GM12892 (cell line): ENCODE measurements at regions not wholly inside any gene's neighbourhood (a gene's known extent, or its start where the extent isn't known, plus 50 kb on each side); places are given as distances from the start of the nearest gene placed in this dataset.

Experiments used
- DNase-seq: peaks from one replicate; pipeline ENCODE4 v3.0.0; 2011; ENCODE audit not compliant: insufficient read length
- FAIRE-seq: peaks from 2 replicates; lab custom pipeline; 2011; peaks lifted over from hg19 to GRCh38; lab: Jason Lieb, UNC
- POLR2A ChIP-seq: IDR thresholded peaks from 2 replicates; pipeline ENCODE4 v1.6.1; 2011; ENCODE audit warnings: low read depth, low read length, control low read depth
- POLR2AphosphoS5 ChIP-seq: IDR thresholded peaks from 2 replicates; pipeline ENCODE4 v1.6.1; 2011; ENCODE audit warnings: low read depth, low read length, control low read depth
- TAF1 ChIP-seq: IDR thresholded peaks from 2 replicates; pipeline ENCODE4 v1.6.1; 2011; ENCODE audit warnings: low read depth, mild to moderate bottlenecking, control low read depth, low read length, borderline replicate concordance

- no peak for FAIRE-seq
- TF ChIP-seq TAF1 = no peak
- no peak for TF ChIP-seq POLR2A
- no peak for TF ChIP-seq POLR2AphosphoS5
- no peak for DNase-seq
Observed at GRCh38 chr21:27759091-27759659, 792.3 kb upstream of the ADAMTS5 start.

DNA sequence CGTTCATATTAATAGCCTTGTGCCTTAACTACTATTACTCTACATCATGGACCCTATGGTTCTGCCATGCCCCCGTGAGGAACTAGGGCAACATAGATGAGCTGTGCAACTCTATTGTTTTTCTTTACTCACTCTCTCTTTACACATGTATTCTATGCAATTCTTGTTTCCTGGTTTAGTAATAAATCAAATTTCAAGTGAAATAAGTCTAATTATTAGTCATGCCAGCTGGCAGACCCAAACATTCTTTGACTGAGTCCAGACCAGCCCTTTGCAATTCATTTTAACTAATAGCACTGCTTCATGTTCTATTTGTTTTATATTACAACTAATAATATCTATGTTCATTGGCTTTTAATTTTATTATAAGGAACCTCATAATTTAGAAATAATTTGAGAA is 789.3 kb upstream of the ADAMTS5 start:
- TF ChIP-seq POLR2A (no peak), TAF1 (no peak), POLR2AphosphoS5 (no peak)
- FAIRE-seq (no peak), DNase-seq (no peak)

DNA sequence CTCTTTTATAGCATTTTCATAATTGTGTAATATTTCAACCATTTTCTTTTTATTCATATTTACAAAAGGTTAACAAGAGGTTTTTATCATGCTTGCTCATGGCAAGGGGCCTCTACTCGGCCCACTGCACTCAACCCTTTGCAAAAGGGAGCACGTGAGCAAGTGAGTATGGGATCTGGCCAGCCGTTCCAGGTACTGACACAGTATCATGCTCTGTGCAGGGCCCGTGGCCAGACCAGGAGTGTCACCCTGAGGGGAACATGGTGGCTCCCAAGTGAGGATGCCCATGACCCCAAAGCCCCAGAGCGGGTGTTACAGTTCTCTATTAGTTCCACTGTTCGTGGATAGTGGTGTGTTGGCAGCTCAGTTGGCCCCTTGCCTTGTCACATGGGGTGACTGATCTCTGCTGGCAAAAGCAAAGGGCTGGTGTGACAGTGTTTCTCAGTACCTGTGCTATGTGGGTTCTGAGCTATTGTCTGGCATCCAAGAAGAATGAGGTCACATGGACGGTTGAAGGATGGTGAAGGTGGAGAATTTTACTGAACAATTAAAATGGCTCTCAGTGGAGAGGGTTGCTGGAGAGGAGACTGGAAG is 777.2 kb upstream of the ADAMTS5 start:
- FAIRE-seq (no peak), DNase-seq (no peak)

GRCh38 chr21:27741736-27742135 is 774.8 kb upstream of the ADAMTS5 start:
- no peak for TF ChIP-seq TAF1
- FAIRE-seq = no peak
- no peak for DNase-seq

More for the DNA sequence above, 777.2 kb upstream of the ADAMTS5 start:
- TF ChIP-seq POLR2A (no peak), TAF1 (no peak), POLR2AphosphoS5 (no peak)

GRCh38 chr21:27740084-27740483 is 773.2 kb upstream of the ADAMTS5 start:
- FAIRE-seq (no peak), DNase-seq (no peak)
- TF ChIP-seq POLR2AphosphoS5 = no peak
- TF ChIP-seq TAF1 = no peak
- no peak for TF ChIP-seq POLR2A

DNA sequence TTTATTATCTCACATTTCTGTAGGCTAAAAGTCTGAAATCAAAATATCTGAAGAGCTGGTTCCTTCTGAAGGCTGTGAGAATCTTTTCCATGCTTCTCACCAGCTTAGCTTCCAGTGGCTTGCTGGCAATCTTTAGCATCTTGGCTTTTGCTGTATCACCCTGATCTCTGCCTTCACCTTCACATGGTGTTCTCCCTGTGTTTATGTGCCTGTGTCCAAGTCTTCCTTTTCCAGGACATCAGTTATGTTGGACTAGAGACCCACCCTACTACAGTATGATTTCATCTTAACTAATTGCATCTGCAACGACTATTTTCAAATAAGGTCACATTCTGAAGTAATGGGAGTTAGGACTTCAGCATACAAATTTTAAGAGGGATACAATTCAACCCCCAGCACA is 772.3 kb upstream of the ADAMTS5 start:
- no peak for TF ChIP-seq POLR2A
- no peak for TF ChIP-seq TAF1
- no peak for TF ChIP-seq POLR2AphosphoS5
- no peak for DNase-seq
- no peak for FAIRE-seq

- no peak for DNase-seq
- no peak for FAIRE-seq
- TF ChIP-seq POLR2AphosphoS5 = no peak
- TF ChIP-seq TAF1 = no peak
Observed at GRCh38 chr21:27735699-27736098, 768.8 kb upstream of the ADAMTS5 start.

DNA sequence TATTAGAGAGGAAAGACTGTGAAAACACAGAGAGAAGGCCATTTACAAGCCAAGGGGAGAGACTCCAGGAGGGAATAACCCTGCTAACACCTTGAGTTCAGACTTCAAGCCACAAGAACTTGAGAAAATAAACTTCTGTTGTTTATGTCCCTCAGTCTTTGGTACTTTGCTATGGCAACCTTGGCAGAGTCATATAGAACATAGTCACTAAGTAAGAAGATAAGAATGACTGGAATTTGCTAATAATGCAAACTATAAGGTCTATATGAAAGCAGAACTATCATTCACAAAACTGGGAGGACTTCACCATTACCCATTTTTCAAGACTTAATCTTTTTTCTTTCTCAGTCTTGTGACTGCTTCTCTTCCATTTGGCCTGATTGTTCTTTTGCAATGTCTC is 767.3 kb upstream of the ADAMTS5 start:
- DNase-seq (no peak), FAIRE-seq (no peak)
- TF ChIP-seq POLR2A = no peak
- no peak for TF ChIP-seq TAF1
- no peak for TF ChIP-seq POLR2AphosphoS5

DNA sequence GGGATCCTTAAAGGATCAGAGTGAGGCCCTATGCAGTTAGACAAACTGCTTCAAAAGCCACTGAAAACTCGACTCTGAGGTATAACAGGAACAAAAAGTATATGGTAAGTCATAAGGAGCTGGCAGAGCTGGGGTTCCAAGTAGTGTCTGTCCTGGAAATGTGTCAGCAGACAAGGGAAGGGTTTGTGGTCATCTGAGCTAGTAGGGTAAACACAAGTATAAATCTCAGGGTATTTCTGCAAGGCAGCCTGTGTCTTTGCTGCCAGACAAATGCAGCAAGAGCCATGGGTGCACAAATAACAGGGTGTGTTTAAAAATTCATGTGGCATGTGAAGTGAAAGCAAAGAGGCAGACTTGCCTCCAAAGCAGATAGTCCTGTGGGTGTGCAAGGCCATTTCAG is 759.0 kb upstream of the ADAMTS5 start:
- no peak for DNase-seq
- TF ChIP-seq POLR2A (no peak), TAF1 (no peak), POLR2AphosphoS5 (no peak)
- FAIRE-seq = no peak

GRCh38 chr21:27722095-27722494 is 755.2 kb upstream of the ADAMTS5 start:
- TF ChIP-seq POLR2A (no peak), TAF1 (no peak)
- no peak for DNase-seq
- FAIRE-seq = no peak

GRCh38 chr21:27721675-27722074 is 754.8 kb upstream of the ADAMTS5 start:
- no peak for TF ChIP-seq POLR2AphosphoS5
- TF ChIP-seq POLR2A = no peak
- TF ChIP-seq TAF1 = no peak
- FAIRE-seq = no peak
- DNase-seq = no peak

DNA sequence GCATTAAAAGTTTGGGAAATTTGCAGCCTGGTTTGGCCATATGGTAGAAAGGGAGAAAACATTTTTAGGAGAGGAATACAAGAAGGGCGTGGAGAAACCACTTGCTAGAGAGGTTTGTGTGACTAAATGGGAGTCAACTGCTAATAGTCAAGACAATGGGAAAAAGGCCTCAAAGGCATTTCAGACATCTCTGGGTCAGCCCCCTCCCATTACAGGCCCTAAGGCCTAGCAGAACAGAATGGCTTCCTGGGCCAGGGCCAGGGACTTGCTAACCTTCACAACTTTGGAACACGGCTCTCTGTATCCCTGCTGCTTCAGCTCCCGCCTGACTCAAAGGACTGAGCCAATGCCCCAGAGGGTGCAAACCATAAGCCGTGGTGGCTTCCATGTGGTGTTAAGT is 752.3 kb upstream of the ADAMTS5 start:
- TF ChIP-seq POLR2AphosphoS5 = no peak
- TF ChIP-seq POLR2A = no peak
- TF ChIP-seq TAF1 = no peak
- DNase-seq = no peak
- FAIRE-seq = no peak
